DND-41 (cell line): ENCODE measurements at regions not wholly inside any gene's neighbourhood (a gene's known extent, or its start where the extent isn't known, plus 50 kb on each side); places are given as distances from the start of the nearest gene placed in this dataset.

Source experiments
- ATAC-seq: fragments of 200-7000 bp; cut with Tn5 transposase; 3 replicates; pipeline ENCODE4 v1.9.1; 2021; ENCODE audit warnings: low read depth; ENCODE audit not compliant: insufficient read depth
- DNase-seq: peaks from one replicate; pipeline ENCODE4 v3.0.0-alpha.2; 2020
- H2AFZ ChIP-seq: 2 replicates; pipeline ENCODE4 v1.6.0; 2012; ENCODE audit warnings: low read depth, low read length
- H3K27ac ChIP-seq: 2 replicates; pipeline ENCODE4 v1.5.1; 2012; ENCODE audit warnings: low read length, inconsistent platforms
- H3K27me3 ChIP-seq: fragments of 200-600 bp; sonication (generic); 2 replicates; pipeline ENCODE4 v1.6.0; 2012; ENCODE audit warnings: low read length, mild to moderate bottlenecking, inconsistent platforms; ENCODE audit not compliant: insufficient read depth, poor library complexity
- H3K36me3 ChIP-seq: 2 replicates; pipeline ENCODE4 v1.5.1; 2012; ENCODE audit warnings: low read length, inconsistent platforms; ENCODE audit not compliant: insufficient read depth
- H3K4me1 ChIP-seq: 2 replicates; pipeline ENCODE4 v1.5.1; 2012; ENCODE audit warnings: mild to moderate bottlenecking, low read length; ENCODE audit not compliant: insufficient read depth
- H3K4me2 ChIP-seq: 2 replicates; pipeline ENCODE4 v1.6.0; 2012; ENCODE audit warnings: mild to moderate bottlenecking, moderate library complexity, low read length, inconsistent platforms; ENCODE audit not compliant: insufficient read depth
- H3K4me3 ChIP-seq, 2 experiments: fragments of 200-600 bp in 1 of 2; shearing (Covaris generic) in 1 of 2; 2 replicates each; pipeline ENCODE4 v1.5.1; 2012 to 2016; ENCODE audit warnings: inconsistent platforms in 2 of 2, low read length in 2 of 2, mild to moderate bottlenecking in 2 of 2, low read depth in 1 of 2, moderate library complexity in 1 of 2
- H3K79me2 ChIP-seq: 2 replicates; pipeline ENCODE4 v1.6.0; 2012; ENCODE audit warnings: low read length, inconsistent platforms; ENCODE audit not compliant: insufficient read depth
- H3K9ac ChIP-seq: 2 replicates; pipeline ENCODE4 v1.6.0; 2012; ENCODE audit warnings: low read depth, mild to moderate bottlenecking, inconsistent platforms, low read length, moderate library complexity
- H3K9me3 ChIP-seq: 2 replicates; pipeline ENCODE4 v1.5.1; 2012; ENCODE audit warnings: low read length, moderate library complexity, mild to moderate bottlenecking, inconsistent platforms; ENCODE audit not compliant: insufficient read depth, severe bottlenecking
- H4K20me1 ChIP-seq: 2 replicates; pipeline ENCODE4 v1.6.0; 2012; ENCODE audit warnings: low read length; ENCODE audit not compliant: insufficient read depth
- CTCF ChIP-seq: IDR thresholded peaks from 2 replicates; pipeline ENCODE4 v1.5.1; 2012; ENCODE audit warnings: borderline replicate concordance, low read length, moderate library complexity, mild to moderate bottlenecking; ENCODE audit not compliant: poor library complexity, severe bottlenecking; ENCODE audit errors: extremely low read depth
- EZH2 ChIP-seq: IDR thresholded peaks from 3 replicates; pipeline ENCODE4 v1.6.1; 2012; ENCODE audit warnings: borderline replicate concordance, low read depth, mild to moderate bottlenecking, moderate library complexity, low read length, inconsistent platforms; ENCODE audit not compliant: severe bottlenecking

DNA sequence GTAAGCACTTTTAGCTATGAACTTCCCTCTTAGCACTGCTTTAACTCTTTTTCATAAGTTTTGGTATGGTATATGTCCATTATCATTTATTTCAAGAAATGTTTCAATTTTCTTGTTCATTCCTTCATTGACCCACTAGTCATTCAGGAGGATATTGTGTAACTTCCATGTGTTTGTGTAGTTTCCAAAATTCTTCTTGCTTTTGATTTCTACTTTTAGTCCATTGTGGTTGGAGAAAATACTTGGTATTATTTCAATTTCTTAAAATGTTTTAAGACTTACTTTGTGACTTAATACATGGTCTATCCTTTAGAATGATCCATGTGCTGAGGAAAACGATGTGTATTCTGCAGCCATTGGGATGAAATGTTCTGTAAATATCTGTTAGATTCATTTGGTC is 176.5 kb downstream of the CENPW start:
- H3K79me2 ChIP-seq, result no peaks in the 10 kb centered on the region
- H3K9me3 ChIP-seq, result no peaks in the 10 kb centered on the region
- no peaks in the 10 kb centered on the region for H3K27me3 ChIP-seq
- DNase-seq (no peak), ATAC-seq (no peak)
- H3K4me1 ChIP-seq, result no peaks in the 10 kb centered on the region
- TF ChIP-seq EZH2 (no peak), CTCF (no peak)
- no peak overlapping the region for H3K9ac ChIP-seq
- H3K4me3 ChIP-seq, result no peak overlapping the region
- no peaks in the 10 kb centered on the region for H4K20me1 ChIP-seq
- no peak overlapping the region for H3K4me2 ChIP-seq
- H2AFZ ChIP-seq, result no peak overlapping the region
- no peak overlapping the region for H3K27ac ChIP-seq
- H3K36me3 ChIP-seq, result no peaks in the 10 kb centered on the region

DNA sequence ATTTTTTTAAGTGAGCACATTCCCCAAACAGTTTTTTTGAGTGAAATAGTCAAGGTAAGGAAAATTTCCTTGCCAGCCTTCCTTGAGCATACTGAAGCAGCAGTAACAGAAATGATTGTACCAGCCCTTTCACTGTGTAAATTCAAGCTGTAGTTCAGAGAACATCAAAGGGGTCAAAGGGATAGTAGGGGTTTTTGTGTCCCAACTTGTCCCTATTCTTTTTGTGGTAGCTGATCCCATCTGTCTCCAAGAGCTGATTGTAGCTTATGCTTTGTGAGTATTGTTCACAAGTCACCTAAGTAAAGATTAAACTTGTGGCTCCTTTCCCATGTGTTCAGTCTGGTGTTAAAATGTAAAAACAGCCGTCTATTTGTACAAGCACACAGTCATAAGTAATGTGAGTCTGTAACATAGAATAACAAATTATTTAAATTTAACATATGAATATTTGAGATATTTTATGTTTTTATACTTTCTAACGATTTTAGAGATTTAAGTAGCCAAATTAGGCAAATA is 185.0 kb downstream of the CENPW start:
- no peak overlapping the region for H3K4me3 ChIP-seq
- no peak for DNase-seq
- ATAC-seq, result no peak
- H3K36me3 ChIP-seq, result no peaks in the 10 kb centered on the region
- TF ChIP-seq EZH2 (no peak), CTCF (no peak)
- H3K79me2 ChIP-seq, result no peaks in the 10 kb centered on the region
- H3K9me3 ChIP-seq, result no peaks in the 10 kb centered on the region
- no peak overlapping the region for H3K4me2 ChIP-seq
- H4K20me1 ChIP-seq, result no peaks in the 10 kb centered on the region
- H3K4me1 ChIP-seq, result no peaks in the 10 kb centered on the region
- no peak overlapping the region for H2AFZ ChIP-seq
- H3K9ac ChIP-seq, result no peak overlapping the region
- H3K27me3 ChIP-seq, result no peaks in the 10 kb centered on the region
- no peak overlapping the region for H3K27ac ChIP-seq

DNA sequence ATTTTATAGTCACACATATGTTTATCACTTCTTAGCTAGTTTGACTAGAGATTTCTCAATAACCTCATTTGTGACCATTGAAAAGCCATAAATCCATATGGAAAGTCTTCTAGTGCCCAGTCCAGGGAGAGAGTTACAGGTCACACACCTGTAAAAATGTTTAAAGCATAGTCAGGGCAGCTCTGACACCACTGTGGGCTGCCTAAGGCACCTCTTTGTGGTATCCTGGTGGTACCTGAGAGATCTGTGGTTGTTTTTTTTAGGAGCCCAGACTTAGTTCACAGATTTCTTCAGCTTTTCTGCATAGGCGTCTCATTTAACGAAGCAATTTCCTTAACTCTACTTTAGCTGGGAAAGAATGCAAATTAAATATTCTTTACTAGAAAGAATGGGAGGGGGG is 186.6 kb downstream of the CENPW start:
- Histone ChIP-seq H3K79me2 (no peaks in the 10 kb centered on the region), H2AFZ (no peak overlapping the region), H3K9me3 (no peaks in the 10 kb centered on the region), H3K27me3 (no peaks in the 10 kb centered on the region), H3K36me3 (no peaks in the 10 kb centered on the region), H3K9ac (no peak overlapping the region), H3K4me1 (no peaks in the 10 kb centered on the region), H3K27ac (no peak overlapping the region), H4K20me1 (no peaks in the 10 kb centered on the region), H3K4me2 (no peak overlapping the region), H3K4me3 (no peak overlapping the region)
- TF ChIP-seq EZH2 (no peak), CTCF (no peak)
- ATAC-seq (no peak), DNase-seq (no peak)
